Cerebellar nuclear complex (tissue), 1 donor: ENCODE measurements at regions not wholly inside any gene's neighbourhood (a gene's known extent, or its start where the extent isn't known, plus 50 kb on each side); places are given as distances from the start of the nearest gene placed in this dataset.
"Not testable (repeated sequence)": the region's sequence is repeated elsewhere in the genome, so short reads cannot be mapped to it uniquely, and the experiment has no call there.

ENCODE experiments used
- DNase-seq, 2 experiments: peaks; one replicate each; lab custom pipeline; 2025; lab: John Stamatoyannopoulos, UW

DNA sequence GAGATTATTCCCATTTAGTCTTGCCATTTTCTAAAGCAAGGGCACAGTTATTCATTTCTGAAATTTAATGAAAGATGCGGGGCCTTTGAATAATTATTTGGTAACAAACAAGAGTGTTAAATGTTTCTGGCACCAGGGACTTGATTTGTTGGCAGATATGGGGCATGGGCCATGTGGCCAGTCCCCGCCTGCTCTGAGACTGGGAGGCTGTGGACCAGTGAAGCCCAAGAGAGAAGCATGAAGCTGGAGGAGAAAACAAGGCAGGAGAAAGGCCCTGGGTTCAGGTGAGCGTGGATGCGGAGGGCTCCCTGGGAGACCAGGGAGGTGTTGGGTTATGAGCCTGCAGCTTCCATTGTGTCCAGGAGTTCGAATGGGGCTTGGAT, 378.5 kb downstream of the TCERG1L start:
- DNase-seq: no peak

DNA sequence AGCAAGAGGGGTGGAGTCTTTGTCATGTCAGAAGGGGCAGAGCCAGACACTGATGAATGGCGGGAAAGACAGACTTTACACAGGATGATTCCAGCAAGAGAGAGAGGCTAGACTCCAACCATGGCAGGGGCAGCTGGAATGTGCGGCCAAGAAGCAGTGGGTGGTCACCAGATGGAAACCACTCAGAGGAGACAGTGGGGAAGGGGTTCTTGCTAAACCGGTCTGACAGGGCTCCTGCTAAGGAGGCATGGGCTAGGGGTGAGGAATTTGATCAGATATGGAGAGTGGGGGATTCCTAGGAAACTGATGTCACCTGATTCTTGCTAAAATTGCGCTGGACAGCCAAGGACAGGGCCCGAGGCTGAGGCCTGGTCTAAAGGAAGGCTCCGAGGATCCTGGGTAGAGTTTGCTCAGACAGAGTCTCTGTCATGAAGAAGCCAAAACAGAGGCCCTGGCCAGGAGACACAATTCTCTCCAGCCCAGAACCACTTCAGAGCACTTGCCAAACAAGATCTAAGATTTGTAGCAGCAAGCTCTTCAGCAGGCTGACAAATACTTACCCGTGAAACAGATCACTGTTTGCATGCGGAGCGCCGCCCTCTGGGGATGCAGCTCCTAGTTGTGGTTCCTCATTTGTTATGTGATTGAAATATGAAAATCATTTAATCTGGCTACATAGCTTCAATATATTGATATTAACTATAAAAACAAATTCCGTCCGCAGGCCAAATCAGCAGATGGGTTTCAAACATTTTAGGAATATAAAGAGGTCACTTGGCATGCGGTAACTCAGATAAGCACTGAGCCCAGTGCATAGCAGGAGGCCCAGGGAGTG, 377.0 kb downstream of the TCERG1L start:
- DNase-seq: peak in 1 of 2 experiments; percentile 57

DNA sequence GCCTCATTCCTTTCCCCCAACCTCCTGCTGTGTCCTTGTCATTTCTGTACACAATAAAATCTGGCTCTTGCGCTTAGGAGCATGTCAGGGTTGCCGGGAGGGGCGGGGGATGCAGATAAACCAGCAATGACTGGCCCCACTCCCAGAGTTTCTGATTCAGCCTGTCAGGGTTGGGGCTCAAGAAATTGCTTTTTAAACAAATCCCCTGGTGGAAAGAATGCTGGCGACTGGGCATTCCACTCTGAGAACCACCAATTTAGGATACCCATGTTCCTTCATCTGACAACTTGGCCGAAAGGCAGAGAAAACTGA, 376.4 kb downstream of the TCERG1L start:
- peak in 1 of 2 experiments; percentile 57 for DNase-seq

DNA sequence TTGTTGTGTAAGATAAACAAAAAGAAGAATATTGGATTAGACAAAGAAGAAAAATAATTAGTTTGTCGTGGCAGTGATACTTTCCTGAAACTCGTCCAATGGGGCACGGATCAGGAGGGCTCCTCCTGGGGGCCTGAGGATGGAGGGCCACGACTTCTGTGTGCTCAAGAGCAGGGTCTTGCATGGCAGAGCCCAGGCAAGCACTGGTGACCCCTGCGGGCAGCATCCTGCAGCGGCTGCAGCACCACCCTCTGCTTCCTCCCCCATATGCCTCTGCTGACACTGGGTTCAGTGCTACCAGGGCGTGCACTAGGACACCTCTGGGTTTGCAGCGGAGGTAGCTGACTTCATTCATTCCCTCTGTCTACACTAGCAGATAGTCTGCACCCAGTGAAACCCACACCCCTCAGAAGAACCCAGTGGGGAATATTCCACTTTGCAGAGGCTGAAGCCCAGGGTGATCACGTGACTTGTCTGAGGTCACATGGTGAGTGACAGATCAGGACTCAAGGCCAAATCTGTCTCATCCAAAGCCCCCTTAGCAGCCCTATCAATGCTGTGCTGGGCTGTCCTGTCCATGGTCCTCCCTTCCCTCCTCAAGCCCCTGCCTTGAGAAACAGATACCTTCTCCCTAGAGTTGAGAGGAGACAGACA, 375.5 kb downstream of the TCERG1L start:
- no peak for DNase-seq

DNA sequence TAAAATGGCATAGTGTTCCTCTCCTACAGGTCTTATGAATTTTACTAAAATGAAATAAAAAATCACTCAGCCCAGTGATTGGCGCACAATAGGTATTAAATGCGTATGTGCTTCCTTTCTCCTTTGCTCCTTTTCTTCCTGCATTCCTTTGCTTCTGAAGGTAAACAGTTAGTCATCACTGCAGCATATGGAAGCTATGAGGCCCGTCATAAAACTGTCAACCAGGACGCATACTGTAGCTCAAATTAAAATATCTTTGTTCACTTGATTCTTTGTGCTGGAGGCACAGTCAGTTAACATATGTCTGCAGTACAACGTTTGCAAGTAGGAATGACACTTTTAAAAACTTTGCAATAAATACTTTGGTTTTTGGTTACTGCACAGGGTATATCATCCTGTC, 374.7 kb downstream of the TCERG1L start:
- no peak for DNase-seq

DNA sequence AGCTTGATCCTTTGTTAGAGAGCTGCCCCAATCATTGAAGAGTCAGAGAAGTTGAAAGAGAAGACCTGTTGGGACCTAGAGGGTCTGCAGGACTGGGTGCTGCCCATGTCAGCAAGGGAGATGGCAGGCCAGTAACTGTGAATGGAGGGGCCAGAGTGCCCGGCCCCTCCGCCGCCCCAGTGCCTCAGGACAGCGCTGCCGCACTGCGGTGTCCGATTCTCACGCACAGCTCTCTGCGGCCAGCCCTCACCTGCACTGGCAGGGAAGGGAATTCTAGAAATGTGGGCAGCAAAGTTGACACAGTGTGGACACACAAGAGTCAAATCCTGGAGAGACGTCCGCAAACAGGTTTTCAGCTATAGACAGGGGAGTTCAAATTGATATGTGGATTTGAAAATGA, 373.5 kb downstream of the TCERG1L start:
- no peak for DNase-seq

DNA sequence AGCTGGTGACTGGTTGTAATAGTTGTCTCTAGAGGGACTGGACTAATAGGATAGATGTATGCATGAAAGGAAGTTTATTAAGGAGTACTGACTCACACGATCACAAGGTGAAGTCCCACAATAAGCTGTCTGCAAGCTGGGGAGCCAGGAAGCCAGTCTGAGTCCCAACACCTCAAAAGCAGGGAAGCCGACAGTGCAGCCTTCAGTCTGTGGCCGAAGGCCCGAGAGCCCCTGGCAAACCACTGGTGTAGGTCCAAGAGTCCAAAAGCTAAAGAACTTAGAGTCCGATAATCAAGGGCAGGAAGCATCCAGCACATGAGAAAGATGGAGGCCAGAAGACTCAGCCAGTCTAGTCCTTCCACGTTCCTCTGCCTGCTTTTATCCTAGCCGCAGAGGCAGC, 372.6 kb downstream of the TCERG1L start:
- not testable (repeated sequence) for DNase-seq

DNA sequence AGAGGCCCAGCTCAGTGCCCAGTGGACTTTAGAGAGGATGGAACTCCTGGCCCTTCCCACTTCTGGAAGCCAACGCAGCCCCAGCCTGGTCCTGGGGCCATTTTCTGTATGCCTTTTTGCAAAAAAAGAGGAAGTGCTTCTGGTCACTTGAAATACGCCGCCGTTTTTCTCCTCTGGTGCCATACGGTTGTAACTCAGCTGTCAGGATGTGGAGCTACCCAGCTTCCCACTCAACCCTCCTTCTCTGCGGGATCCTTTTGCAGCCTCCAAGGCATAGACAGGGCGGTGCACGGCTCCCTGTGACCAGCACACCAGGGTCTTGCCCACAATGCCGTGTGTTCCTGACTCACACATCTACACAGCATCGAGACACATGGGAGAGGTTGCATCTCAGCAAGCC, 369.6 kb downstream of the TCERG1L start:
- no peak for DNase-seq

DNA sequence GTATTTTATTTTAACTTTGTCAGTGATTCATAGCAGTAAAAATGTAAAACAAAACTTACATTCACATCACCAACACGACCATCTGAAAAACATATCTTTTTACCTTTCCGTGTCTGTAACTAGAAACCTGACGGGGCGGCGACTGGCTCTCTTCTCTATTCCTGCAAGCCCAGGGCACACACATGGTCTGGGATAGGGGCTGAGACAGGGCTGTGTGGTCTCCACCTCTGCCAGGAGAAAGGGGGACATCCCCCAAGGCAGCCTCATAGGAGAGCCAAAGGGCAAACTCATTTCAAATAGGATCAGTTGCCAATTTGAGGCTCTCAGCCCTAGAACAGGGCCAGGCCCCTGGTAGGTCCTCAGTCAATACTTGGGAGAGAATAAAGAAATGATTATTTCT, 359.4 kb downstream of the TCERG1L start:
- no peak for DNase-seq

DNA sequence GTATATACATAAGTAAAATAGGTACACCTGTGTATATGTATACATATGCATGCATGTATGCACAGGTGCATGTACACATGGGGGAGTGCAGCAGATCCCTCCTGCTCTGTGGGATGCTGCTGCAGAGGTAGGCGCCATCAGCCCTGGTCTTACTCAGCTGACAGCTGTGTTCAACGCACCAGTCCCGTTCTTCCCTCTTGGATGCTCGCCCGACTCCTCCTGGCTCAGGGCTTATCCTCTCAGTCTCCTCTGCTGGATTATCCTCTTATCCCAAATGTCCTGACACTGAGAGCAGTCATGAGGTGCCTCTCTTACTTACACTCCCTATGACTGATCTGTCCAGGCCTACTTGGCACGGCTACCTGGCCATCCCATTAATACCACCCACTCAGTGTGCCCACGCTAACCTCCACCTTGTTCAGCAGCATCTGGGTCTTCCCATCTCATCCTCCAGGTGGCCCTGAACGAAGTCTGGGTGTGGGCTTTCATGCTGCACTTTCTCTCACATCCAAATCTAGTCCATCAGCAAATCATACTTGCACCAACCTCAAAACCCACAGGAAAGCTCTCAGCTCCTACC, 357.1 kb downstream of the TCERG1L start:
- no peak for DNase-seq

DNA sequence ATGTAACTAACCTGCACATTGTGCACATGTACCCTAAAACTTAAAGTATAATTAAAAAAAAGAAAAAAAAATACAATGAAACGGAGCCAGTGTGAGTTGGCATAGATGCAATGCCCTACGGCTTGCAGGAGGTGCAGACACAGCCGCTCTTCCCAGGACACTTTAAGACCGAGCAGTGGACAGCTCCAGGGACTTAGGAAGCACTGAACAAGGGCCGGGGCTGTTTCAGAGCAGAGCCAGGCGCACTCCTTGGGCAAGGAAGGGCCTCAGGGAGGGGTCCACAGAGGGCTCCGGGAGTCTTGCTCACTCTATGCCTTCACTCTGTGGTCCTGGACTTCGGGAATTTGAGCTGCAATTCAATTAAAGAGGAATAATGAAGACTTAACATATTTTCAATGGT, 355.3 kb downstream of the TCERG1L start:
- DNase-seq: no peak

DNA sequence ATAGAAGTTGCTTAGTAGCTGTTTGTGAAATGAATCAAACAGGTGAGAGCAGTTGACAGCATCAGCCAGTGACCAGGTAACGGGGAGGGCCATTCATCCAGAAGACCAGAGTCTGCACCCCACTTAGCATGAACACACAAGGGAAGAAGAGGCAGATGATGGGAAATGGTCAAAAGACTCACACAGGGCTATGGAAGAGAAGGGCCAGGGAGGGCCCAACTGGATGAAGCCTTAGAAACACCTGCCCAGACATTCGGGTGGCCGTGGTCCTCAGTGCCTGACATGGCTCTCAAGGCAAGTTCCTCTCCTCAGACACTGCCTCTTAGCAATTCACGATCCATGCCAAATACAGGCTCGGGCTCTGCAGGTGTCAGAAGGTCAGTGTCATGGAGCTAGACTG, 354.1 kb downstream of the TCERG1L start:
- DNase-seq: no peak

DNA sequence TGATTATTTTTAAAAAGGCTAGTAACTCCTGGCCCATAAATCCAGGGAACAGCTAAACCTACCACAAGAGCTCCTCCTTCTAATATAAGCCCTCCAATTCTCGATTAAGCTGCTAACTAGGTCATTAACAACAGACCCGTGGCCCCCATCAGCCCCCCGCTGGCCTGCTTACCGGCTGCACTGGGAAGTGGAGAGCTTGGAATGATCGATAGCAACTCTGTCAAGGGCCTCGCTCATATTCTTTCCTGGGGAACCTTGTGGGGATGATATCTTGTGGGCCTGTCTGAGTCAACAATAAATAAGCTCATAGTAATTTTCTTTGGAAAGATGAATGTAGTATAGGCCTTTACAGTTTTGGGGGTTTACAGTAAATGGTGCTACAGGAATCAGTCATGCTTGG, 353.5 kb downstream of the TCERG1L start:
- no peak for DNase-seq

DNA sequence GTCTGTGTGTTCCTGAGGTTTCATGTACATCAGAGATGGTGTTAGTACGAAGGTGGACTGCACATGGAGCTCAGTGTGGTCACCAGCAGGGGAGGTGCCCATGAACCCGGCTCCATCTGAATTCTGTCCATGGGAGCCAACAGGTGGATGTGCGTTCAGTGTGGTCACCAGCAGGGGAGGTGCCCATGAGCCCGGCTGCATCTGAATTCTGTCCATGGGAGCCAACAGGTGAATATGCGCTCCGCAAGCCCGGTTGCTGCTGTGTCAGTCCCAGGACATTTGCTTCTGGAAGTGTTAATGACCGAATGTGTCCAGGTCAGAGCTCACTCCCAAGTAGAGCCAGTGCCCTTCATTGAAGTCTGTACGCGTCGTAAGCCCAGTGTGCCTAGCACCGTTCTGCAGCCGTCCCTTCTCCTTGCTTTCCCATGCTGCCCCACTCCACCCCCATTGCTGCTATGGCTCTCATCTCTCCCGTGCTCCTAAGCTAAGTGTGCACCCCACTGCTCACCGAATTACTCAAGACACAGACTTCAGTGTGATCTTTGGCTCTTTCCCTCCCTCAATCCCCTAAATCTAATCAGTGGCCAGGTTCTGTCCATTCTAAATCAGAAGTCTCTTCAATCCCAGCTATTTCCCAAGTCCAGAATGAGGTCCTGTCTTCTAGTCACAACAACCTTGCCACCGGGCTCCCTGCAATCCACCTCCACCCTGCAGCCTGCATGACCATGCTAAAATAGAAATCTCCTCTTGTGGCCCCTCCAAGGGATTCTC, 352.4 kb downstream of the TCERG1L start:
- DNase-seq: no peak

DNA sequence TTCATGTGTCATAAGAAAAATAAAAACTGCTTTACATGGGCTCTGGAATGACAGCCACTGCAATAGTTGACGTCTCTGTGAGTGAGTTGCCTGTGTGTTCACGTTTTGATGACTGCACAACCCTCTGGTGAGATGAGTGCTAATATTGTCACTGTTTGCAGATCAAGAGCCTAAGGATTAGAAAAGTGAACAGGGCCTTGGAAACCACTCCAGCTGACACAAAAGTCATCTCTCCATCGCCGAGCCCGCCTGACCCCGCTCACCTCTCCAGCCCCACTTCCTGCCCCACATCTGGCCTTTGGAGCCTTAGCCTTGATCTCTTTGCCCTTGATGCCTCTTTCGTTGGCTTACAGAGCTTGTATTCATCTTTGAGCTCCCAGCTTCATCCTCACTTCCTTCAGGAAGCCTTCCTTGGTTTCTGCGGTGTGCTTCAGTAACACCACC, 351.7 kb downstream of the TCERG1L start:
- DNase-seq: no peak

DNA sequence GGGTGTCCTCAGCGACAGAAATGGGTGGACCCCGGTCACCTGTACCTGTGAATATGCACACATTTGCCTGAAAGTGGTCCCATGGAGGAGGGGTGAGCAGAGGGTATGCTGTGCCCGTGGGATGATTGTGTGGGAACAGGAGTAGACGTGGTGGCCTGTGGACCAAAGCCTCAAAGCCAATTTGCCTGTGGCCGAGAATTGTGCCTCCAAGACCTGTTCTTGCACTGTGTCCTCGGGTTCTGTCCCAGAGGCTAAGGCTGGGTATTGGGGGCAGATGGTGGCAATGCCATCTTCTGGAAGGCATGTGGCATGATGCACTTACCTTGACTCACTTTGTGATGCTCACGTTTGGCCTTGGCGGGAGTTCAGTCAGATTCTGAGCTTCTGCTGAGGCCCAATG, 351.0 kb downstream of the TCERG1L start:
- no peak for DNase-seq

DNA sequence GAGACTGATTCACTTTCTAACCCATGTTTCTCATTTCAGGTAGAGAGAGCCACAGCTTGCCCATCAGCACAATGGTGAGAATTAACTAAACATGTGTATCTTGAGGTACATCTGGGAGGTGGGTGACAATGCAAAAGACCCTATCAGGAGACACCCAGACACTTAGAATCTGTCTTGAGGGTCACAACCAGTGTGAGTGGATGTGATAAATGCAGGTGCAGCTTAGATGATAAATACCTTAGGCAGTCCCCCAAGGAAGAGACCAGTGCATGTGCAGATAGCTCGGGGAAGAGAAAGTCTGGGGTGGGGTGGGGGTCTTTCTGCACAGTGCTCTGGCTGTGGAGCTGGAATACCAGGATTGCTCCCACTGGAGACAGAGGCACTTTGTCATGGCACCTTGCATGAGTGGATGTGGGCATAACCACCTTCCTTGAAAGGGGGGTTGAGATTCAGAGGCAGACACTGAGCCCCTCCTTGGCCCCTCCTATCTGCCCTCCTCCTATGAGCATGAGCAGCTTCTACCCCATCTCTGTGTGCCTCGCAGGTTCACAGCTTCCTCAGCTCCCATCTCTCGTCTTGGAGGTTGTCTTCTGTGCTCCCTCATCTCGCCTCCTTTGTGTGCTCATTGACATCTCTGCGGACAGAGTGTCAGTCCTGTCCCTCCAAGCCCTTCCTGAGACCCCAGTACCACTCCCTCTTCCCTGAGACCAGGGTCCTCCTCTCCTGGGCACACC, 349.8 kb downstream of the TCERG1L start:
- no peak for DNase-seq

DNA sequence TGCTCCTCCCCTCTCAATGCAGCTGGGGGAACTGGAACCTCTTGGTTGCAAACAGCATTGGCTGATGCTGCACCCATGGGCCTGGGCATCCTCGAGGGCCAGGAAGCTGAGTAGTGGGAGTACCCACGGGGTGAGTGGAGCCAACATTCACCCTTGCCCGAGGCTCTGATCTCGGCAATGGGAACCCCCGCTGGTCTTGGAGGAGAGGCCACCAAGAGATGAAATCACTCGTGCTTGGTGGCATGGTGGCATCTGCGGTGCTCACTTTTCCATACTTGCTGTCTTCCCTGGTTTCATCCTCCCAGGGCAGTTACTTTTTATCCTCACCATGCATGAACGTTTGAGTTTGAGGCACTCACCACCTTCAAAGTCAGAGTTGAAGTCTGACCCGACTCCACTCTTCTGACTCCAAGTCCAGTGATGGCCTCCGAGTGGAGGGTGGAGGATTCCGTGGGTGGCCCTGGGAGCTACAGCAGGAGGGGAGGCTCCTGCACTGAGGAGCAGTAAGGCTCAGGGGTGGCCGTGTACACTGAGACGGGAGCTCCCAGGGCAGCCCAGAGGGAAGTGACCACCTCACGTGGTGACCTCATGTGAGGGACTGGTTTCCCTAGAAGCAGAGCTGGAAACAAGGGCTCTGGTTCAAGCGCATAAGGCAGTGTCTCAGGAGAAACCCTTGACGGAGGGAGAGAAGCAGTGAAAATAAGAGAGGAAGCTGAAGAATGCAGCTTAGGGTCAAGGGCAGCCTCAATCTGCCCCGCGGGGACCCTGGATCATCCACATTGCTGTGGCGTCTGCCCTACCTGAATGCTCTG, 349.1 kb downstream of the TCERG1L start:
- no peak for DNase-seq

DNA sequence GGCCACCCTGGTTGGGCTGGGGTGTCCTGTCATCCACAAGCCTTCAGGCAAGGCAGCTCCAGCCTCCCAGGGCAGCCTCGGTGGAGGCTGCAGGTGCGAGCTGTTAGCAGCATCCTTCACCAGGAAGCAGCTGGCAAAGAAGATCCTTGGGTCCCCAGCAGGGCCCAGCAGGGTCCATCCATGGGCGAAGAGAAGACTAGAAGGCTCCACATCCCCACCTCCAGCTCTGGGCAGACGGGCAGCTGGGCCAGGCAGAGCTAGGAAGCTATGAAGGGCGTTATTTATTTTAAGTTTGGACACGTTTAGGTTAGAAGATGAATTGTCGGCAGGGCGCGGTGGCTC, 348.5 kb downstream of the TCERG1L start:
- DNase-seq: no peak

DNA sequence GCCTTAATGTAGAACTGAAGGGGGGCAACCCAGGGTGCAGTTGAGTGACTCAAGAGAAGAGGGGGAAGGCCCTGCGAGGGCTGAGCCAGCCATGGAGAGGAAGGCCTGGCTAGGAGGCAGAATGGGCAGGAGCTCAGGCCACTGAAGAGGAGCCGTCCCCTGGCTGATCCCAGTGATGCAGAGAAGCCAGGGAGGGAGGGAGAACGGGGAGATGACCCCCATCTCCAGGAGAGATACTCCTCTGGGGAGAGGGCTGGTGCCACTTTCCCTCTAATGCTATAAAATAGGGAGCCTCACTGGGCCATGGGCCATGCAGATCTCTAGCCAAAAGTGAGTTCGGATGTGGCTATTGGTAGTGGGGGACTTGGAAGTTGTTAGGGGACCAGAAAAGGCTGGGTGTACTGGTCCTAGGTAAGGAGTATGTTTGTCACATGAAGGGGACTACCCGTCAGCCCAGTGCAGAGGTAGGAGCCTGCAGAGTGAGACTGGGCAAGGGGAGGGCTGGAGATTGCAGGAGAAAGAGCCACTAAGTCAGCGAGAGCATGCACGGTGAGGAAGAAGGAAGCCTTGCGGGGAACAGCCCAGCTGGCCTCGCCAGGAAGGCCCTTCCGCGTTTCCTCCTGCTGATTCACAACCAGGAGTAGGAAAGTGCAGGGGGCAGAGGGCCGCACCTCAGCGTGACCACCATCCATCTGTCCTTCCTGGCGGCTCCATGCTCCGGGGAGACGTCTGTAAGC, 347.6 kb downstream of the TCERG1L start:
- no peak for DNase-seq

DNA sequence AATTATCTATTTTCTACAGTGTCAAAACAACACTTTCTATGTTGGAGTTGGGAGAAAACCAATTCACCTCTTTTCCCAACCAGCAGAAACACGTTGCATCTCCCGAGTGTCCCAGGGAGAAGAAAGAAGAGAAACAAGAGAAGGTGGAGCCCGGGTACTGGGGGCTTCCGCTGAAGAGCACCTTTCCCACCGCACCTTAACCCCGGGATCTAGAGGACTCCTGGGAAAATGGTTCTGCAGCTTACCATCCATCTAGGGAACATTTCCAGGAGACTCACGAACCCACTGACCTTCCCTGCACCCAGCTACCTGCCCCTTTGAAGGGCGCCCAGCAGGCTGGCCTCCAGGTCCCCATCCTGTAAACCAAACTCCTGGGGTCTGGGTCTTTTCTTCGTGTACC, 346.8 kb downstream of the TCERG1L start:
- no peak for DNase-seq
